GM23338 (cell line): ENCODE measurements at regions not wholly inside any gene's neighbourhood (a gene's known extent, or its start where the extent isn't known, plus 50 kb on each side); places are given as distances from the start of the nearest gene placed in this dataset.

ENCODE experiments used
- ATAC-seq: fragments of 200-7000 bp; cut with Tn5 transposase; 3 replicates; pipeline ENCODE4 v1.9.1; 2020
- DNase-seq: peaks from one replicate; pipeline ENCODE4 v3.0.0-alpha.2; 2015; ENCODE audit warnings: low spot score
- H2AFZ ChIP-seq: fragments of 200-600 bp; sonication (generic); 2 replicates; pipeline ENCODE4 v1.8.0; 2016; ENCODE audit warnings: antibody characterized with exemption, mild to moderate bottlenecking, moderate library complexity
- H3F3A ChIP-seq: fragments of 200-600 bp; sonication (generic); replicated peaks from 2 replicates; pipeline ENCODE4 v1.8.0; 2017; ENCODE audit warnings: antibody characterized with exemption, mixed run types, low read depth
- H3K27ac ChIP-seq: fragments of 200-600 bp; sonication (generic); 2 replicates; pipeline ENCODE4 v1.6.1; 2016; ENCODE audit warnings: low read depth
- H3K27me3 ChIP-seq: fragments of 200-600 bp; sonication (generic); 2 replicates; pipeline ENCODE4 v1.8.0; 2016; ENCODE audit warnings: mild to moderate bottlenecking, mixed run types, moderate library complexity; ENCODE audit not compliant: insufficient read depth
- H3K36me3 ChIP-seq: fragments of 200-600 bp; sonication (generic); 2 replicates; pipeline ENCODE4 v1.8.0; 2016; ENCODE audit warnings: mild to moderate bottlenecking; ENCODE audit not compliant: insufficient read depth
- H3K4me1 ChIP-seq: fragments of 200-600 bp; sonication (generic); 2 replicates; pipeline ENCODE4 v1.8.0; 2016; ENCODE audit warnings: mild to moderate bottlenecking, moderate library complexity; ENCODE audit not compliant: insufficient read depth
- H3K4me2 ChIP-seq: fragments of 200-600 bp; sonication (generic); 2 replicates; pipeline ENCODE4 v1.7.1; 2017; ENCODE audit warnings: mixed run types
- H3K4me3 ChIP-seq: fragments of 200-600 bp; sonication (generic); 2 replicates; pipeline ENCODE4 v1.6.1; 2016; ENCODE audit warnings: mixed run types
- H3K79me2 ChIP-seq: fragments of 200-600 bp; sonication (generic); replicated peaks from 2 replicates; pipeline ENCODE4 v1.8.0; 2017; ENCODE audit warnings: mild to moderate bottlenecking; ENCODE audit not compliant: insufficient read depth
- H3K9me2 ChIP-seq: fragments of 200-600 bp; sonication (generic); 2 replicates; pipeline ENCODE4 v1.8.0; 2017; ENCODE audit not compliant: insufficient read depth
- H4K20me1 ChIP-seq: fragments of 200-600 bp; sonication (generic); replicated peaks from 2 replicates; pipeline ENCODE4 v1.8.0; 2017; ENCODE audit warnings: mild to moderate bottlenecking; ENCODE audit not compliant: insufficient read depth
- H3K27ac Mint-ChIP-seq: 2 replicates; pipeline ENCODE4 v1.8.0; 2020; ENCODE audit warnings: inconsistent platforms, mild to moderate bottlenecking, moderate library complexity, mixed read lengths
- H3K27me3 Mint-ChIP-seq: 3 replicates; pipeline ENCODE4 v1.8.0; 2022; ENCODE audit warnings: low read depth, mild to moderate bottlenecking, moderate library complexity, mixed read lengths, inconsistent platforms; ENCODE audit not compliant: insufficient read depth, poor library complexity
- H3K36me3 Mint-ChIP-seq: 3 replicates; pipeline ENCODE4 v1.8.0; 2021; ENCODE audit warnings: low read depth, mild to moderate bottlenecking, inconsistent platforms, moderate library complexity, mixed read lengths
- H3K4me1 Mint-ChIP-seq: 3 replicates; pipeline ENCODE4 v1.8.0; 2020; ENCODE audit warnings: mild to moderate bottlenecking, inconsistent platforms, mixed read lengths
- H3K4me3 Mint-ChIP-seq: 3 replicates; pipeline ENCODE4 v1.8.0; 2021; ENCODE audit warnings: moderate library complexity, mild to moderate bottlenecking, inconsistent platforms, mixed read lengths
- H3K9me3 Mint-ChIP-seq: 3 replicates; pipeline ENCODE4 v1.8.0; 2020; ENCODE audit warnings: moderate library complexity, mild to moderate bottlenecking, inconsistent platforms, mixed read lengths
- CREB1 ChIP-seq: fragments of 250-450 bp; sonication (Bioruptor Pico); IDR thresholded peaks from 2 replicates; pipeline ENCODE4 v1.5.0; 2020; ENCODE audit warnings: low read depth, mild to moderate bottlenecking, moderate library complexity
- EZH2phosphoT487 ChIP-seq: fragments of 200-600 bp; sonication (generic); IDR thresholded peaks from one replicate; pipeline ENCODE4 v1.8.1; 2018; ENCODE audit warnings: antibody characterized with exemption; ENCODE audit not compliant: unreplicated experiment
- POLR2AphosphoS5 ChIP-seq: IDR thresholded peaks from 2 replicates; pipeline ENCODE4 v1.6.1; 2016; ENCODE audit warnings: antibody characterized with exemption, low read depth
- ZNF114 ChIP-seq: fragments of 250-450 bp; sonication (Bioruptor Pico); IDR thresholded peaks from 2 replicates; pipeline ENCODE4 v1.5.0; 2020; ENCODE audit warnings: mild to moderate bottlenecking, moderate library complexity
- TF ChIP-seq, protein P1 (sequence below), 2 experiments: fragments of 200-600 bp in 1 of 2; sonication (generic) in 1 of 2; conservative IDR thresholded peaks; 2 replicates each; pipeline versions ENCODE4 v1.5.1 to v1.6.1; 2016 to 2017; ENCODE audit warnings: antibody characterized with exemption in 2 of 2, low read depth in 2 of 2, mild to moderate bottlenecking in 2 of 2, moderate library complexity in 1 of 2
- TF ChIP-seq, protein P2 (sequence below): IDR thresholded peaks from 2 replicates; pipeline ENCODE4 v1.6.1; 2016; ENCODE audit warnings: antibody characterized with exemption
- TF ChIP-seq, protein P3 (sequence below): fragments of 250-450 bp; sonication (Bioruptor Pico); IDR thresholded peaks from 2 replicates; pipeline ENCODE4 v1.5.0; 2020; ENCODE audit warnings: mild to moderate bottlenecking, moderate library complexity
- TF ChIP-seq, protein P4 (sequence below): IDR thresholded peaks from one replicate; pipeline ENCODE4 v1.6.1; 2018; ENCODE audit warnings: antibody characterized with exemption; ENCODE audit not compliant: unreplicated experiment

DNA sequence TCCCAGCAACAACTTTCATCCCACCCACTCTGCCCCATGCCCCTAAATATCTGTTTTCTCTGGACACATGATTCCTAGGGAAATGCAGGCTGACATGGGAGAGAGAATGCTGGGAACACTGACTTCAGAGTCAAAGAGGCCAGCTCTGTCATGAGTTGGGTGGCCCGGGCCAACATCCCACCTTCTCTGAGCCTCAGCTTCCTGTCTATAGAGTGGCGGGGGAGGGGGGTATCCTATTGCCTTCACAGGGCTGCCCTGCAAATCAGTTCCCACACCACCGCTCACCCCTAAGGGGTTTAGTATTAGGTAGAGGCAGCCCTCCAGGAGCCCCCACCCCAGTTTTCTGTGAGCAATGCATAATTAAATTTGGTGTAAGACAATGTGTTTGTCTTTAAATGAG is 175.0 kb upstream of the NCAM1 start:
- H3K9me3 Mint-ChIP-seq = no peaks in the 10 kb centered on the region
- TF ChIP-seq, protein P1, sequence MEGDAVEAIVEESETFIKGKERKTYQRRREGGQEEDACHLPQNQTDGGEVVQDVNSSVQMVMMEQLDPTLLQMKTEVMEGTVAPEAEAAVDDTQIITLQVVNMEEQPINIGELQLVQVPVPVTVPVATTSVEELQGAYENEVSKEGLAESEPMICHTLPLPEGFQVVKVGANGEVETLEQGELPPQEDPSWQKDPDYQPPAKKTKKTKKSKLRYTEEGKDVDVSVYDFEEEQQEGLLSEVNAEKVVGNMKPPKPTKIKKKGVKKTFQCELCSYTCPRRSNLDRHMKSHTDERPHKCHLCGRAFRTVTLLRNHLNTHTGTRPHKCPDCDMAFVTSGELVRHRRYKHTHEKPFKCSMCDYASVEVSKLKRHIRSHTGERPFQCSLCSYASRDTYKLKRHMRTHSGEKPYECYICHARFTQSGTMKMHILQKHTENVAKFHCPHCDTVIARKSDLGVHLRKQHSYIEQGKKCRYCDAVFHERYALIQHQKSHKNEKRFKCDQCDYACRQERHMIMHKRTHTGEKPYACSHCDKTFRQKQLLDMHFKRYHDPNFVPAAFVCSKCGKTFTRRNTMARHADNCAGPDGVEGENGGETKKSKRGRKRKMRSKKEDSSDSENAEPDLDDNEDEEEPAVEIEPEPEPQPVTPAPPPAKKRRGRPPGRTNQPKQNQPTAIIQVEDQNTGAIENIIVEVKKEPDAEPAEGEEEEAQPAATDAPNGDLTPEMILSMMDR (conservative IDR thresholded peaks at IDR 0.05; ENCODE audit: low read depth in 2 of 2) = no peak
- TF ChIP-seq CREB1 (CRISPR knock-in tag) (no peak), POLR2AphosphoS5 (no peak), ZNF114 (CRISPR knock-in tag) (no peak), EZH2phosphoT487 (no peak)
- TF ChIP-seq, protein P2, sequence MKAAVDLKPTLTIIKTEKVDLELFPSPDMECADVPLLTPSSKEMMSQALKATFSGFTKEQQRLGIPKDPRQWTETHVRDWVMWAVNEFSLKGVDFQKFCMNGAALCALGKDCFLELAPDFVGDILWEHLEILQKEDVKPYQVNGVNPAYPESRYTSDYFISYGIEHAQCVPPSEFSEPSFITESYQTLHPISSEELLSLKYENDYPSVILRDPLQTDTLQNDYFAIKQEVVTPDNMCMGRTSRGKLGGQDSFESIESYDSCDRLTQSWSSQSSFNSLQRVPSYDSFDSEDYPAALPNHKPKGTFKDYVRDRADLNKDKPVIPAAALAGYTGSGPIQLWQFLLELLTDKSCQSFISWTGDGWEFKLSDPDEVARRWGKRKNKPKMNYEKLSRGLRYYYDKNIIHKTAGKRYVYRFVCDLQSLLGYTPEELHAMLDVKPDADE = no peak
- Histone ChIP-seq H3K4me3 (no peak overlapping the region), H3K27me3 (no peaks in the 10 kb centered on the region), H3K36me3 (no peaks in the 10 kb centered on the region), H3K27ac (no peak overlapping the region), H4K20me1 (no peaks in the 10 kb centered on the region), H3K9me2 (peaks cover 7% of the 10 kb centered on the region; the same call in 1 of the 2 replicates), H3F3A (no peaks in the 10 kb centered on the region), H3K79me2 (no peaks in the 10 kb centered on the region), H3K4me2 (no peak overlapping the region), H2AFZ (no peak overlapping the region), H3K4me1 (no peaks in the 10 kb centered on the region)
- ATAC-seq (no peak), DNase-seq (no peak)
- no peak overlapping the region for H3K27ac Mint-ChIP-seq
- no peaks in the 10 kb centered on the region; the same call in 2 of the 3 replicates for H3K36me3 Mint-ChIP-seq
- H3K4me3 Mint-ChIP-seq = no peak overlapping the region
- H3K27me3 Mint-ChIP-seq = peaks cover 5% of the 10 kb centered on the region
- H3K4me1 Mint-ChIP-seq = peaks cover 8% of the 10 kb centered on the region

DNA sequence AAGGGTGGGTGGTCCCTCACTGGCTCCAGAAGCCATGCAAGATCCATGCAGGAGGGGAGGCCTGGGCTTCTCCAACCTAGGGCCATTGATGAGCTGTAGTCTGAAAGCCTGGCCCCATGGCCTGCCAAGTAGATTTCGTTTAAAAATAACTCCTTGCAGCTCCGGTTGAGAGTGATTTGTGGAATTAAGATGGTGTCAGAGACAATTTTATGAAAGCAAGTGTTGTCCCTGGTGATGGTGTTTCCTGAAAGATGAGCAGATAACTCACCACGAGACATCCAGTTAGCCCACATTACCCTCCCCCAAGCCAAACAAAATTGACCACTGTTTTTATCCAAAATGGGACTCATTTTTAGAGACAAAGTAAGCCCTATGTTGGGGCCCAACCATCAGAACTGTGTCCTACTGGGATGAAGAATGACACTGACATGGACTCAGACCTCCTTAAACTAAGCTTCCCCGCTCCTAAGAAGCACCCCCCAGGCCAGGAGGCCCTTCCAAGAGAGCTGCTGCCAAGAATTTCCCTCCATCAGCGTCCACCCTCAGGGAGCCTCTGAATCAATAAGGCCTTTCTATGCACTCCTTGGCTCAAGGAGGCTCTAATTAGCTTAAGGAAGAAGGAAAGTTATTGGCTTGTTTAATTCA is 174.2 kb upstream of the NCAM1 start:
- peaks cover 12% of the 10 kb centered on the region; the same call in 1 of the 2 replicates for H3K9me2 ChIP-seq
- peaks cover 11% of the 10 kb centered on the region for H3K4me1 Mint-ChIP-seq
- H3F3A ChIP-seq = no peaks in the 10 kb centered on the region
- no peak overlapping the region for H3K4me2 ChIP-seq
- no peaks in the 10 kb centered on the region for H3K36me3 ChIP-seq
- H3K4me1 ChIP-seq = no peaks in the 10 kb centered on the region
- H3K4me3 Mint-ChIP-seq = no peak overlapping the region
- no peak overlapping the region for H3K27ac ChIP-seq
- DNase-seq (no peak), ATAC-seq (no peak)
- H3K79me2 ChIP-seq = no peaks in the 10 kb centered on the region
- H2AFZ ChIP-seq = no peak overlapping the region
- no peaks in the 10 kb centered on the region for H3K27me3 ChIP-seq
- no peaks in the 10 kb centered on the region for H4K20me1 ChIP-seq
- H3K9me3 Mint-ChIP-seq = no peaks in the 10 kb centered on the region
- H3K36me3 Mint-ChIP-seq = no peaks in the 10 kb centered on the region; the same call in 2 of the 3 replicates
- no peak overlapping the region for H3K27ac Mint-ChIP-seq
- H3K27me3 Mint-ChIP-seq = peaks cover 5% of the 10 kb centered on the region
- H3K4me3 ChIP-seq = no peak overlapping the region
- TF ChIP-seq EZH2phosphoT487 = no peak
- TF ChIP-seq, protein P3, sequence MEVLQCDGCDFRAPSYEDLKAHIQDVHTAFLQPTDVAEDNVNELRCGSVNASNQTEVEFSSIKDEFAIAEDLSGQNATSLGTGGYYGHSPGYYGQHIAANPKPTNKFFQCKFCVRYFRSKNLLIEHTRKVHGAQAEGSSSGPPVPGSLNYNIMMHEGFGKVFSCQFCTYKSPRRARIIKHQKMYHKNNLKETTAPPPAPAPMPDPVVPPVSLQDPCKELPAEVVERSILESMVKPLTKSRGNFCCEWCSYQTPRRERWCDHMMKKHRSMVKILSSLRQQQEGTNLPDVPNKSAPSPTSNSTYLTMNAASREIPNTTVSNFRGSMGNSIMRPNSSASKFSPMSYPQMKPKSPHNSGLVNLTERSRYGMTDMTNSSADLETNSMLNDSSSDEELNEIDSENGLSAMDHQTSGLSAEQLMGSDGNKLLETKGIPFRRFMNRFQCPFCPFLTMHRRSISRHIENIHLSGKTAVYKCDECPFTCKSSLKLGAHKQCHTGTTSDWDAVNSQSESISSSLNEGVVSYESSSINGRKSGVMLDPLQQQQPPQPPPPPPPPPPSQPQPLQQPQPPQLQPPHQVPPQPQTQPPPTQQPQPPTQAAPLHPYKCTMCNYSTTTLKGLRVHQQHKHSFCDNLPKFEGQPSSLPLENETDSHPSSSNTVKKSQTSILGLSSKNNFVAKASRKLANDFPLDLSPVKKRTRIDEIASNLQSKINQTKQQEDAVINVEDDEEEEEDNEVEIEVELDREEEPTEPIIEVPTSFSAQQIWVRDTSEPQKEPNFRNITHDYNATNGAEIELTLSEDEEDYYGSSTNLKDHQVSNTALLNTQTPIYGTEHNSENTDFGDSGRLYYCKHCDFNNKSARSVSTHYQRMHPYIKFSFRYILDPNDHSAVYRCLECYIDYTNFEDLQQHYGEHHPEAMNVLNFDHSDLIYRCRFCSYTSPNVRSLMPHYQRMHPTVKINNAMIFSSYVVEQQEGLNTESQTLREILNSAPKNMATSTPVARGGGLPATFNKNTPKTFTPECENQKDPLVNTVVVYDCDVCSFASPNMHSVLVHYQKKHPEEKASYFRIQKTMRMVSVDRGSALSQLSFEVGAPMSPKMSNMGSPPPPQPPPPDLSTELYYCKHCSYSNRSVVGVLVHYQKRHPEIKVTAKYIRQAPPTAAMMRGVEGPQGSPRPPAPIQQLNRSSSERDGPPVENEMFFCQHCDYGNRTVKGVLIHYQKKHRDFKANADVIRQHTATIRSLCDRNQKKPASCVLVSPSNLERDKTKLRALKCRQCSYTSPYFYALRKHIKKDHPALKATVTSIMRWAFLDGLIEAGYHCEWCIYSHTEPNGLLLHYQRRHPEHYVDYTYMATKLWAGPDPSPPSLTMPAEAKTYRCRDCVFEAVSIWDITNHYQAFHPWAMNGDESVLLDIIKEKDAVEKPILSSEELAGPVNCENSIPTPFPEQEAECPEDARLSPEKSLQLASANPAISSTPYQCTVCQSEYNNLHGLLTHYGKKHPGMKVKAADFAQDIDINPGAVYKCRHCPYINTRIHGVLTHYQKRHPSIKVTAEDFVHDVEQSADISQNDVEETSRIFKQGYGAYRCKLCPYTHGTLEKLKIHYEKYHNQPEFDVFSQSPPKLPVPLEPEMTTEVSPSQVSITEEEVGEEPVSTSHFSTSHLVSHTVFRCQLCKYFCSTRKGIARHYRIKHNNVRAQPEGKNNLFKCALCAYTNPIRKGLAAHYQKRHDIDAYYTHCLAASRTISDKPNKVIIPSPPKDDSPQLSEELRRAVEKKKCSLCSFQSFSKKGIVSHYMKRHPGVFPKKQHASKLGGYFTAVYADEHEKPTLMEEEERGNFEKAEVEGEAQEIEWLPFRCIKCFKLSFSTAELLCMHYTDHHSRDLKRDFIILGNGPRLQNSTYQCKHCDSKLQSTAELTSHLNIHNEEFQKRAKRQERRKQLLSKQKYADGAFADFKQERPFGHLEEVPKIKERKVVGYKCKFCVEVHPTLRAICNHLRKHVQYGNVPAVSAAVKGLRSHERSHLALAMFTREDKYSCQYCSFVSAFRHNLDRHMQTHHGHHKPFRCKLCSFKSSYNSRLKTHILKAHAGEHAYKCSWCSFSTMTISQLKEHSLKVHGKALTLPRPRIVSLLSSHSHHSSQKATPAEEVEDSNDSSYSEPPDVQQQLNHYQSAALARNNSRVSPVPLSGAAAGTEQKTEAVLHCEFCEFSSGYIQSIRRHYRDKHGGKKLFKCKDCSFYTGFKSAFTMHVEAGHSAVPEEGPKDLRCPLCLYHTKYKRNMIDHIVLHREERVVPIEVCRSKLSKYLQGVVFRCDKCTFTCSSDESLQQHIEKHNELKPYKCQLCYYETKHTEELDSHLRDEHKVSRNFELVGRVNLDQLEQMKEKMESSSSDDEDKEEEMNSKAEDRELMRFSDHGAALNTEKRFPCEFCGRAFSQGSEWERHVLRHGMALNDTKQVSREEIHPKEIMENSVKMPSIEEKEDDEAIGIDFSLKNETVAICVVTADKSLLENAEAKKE = no peak
- TF ChIP-seq, protein P4, sequence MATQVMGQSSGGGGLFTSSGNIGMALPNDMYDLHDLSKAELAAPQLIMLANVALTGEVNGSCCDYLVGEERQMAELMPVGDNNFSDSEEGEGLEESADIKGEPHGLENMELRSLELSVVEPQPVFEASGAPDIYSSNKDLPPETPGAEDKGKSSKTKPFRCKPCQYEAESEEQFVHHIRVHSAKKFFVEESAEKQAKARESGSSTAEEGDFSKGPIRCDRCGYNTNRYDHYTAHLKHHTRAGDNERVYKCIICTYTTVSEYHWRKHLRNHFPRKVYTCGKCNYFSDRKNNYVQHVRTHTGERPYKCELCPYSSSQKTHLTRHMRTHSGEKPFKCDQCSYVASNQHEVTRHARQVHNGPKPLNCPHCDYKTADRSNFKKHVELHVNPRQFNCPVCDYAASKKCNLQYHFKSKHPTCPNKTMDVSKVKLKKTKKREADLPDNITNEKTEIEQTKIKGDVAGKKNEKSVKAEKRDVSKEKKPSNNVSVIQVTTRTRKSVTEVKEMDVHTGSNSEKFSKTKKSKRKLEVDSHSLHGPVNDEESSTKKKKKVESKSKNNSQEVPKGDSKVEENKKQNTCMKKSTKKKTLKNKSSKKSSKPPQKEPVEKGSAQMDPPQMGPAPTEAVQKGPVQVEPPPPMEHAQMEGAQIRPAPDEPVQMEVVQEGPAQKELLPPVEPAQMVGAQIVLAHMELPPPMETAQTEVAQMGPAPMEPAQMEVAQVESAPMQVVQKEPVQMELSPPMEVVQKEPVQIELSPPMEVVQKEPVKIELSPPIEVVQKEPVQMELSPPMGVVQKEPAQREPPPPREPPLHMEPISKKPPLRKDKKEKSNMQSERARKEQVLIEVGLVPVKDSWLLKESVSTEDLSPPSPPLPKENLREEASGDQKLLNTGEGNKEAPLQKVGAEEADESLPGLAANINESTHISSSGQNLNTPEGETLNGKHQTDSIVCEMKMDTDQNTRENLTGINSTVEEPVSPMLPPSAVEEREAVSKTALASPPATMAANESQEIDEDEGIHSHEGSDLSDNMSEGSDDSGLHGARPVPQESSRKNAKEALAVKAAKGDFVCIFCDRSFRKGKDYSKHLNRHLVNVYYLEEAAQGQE = no peak
